ENCODE measurements at regions not wholly inside any gene's neighbourhood (a gene's known extent, or its start where the extent isn't known, plus 50 kb on each side); places are given as distances from the start of the nearest gene placed in this dataset.

DNA sequence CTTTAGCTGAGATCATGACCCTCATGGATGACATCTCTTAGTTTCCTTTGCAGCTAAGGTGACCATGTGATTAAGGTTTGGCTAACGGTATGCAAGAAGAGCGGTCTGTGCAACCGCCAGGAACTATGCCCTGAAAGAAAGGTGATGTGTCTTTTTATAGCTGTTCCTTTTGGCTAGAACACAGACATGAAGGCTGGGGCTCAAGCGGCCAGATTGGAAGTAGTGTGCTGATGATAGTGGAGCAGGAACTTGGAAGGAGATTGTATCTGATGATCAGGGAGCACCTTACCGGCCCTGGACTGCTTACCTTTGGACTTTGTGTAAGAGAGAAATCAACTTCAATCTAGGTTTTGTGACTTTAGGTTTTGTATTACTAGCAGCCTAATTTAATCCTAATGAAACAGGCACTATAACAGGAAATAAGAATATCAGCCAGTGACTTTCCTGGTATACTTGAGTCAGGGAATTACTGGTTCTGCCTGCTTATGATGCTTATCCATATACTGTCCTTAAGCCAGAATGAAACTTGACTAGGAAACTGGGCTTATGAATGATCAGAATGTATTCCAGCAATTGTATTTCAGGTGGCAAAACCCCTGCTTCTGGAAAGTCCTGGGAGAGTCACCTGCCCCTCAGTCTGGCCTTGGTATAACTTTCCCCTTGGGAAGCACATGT is 164.3 kb upstream of the LRIG1 start:
- Histone ChIP-seq H3K9ac (no peak overlapping the region), H3K79me2 (ENCODE audit: low read depth) (no peaks in the 10 kb centered on the region), H3K4me3 (no peak overlapping the region), H2AFZ (replicated peaks) (no peak overlapping the region), H4K20me1 (ENCODE audit: low read depth) (no peaks in the 10 kb centered on the region), H3K9me3 (ENCODE audit: low read depth) (no peaks in the 10 kb centered on the region), H3K36me3 (no peaks in the 10 kb centered on the region), H3F3A (ENCODE audit: low read depth) (no peaks in the 10 kb centered on the region), H3K4me1 (peaks cover 11% of the 10 kb centered on the region), H3K4me2 (no peak overlapping the region), H3K27me3 (no peaks in the 10 kb centered on the region), H3K27ac (no peak overlapping the region)
- TF ChIP-seq EZH2 (IDR thresholded peaks at IDR 0.05): no peak
- no peak for TF ChIP-seq CTCF (IDR thresholded peaks at IDR 0.05)
- no peak for TF ChIP-seq EZH2phosphoT487 (IDR thresholded peaks at IDR 0.05)
- Mint-ChIP-seq H3K36me3 (no peaks in the 10 kb centered on the region), H3K27me3 (ENCODE audit: insufficient read depth, low read depth) (no peaks in the 10 kb centered on the region), H3K4me3 (no peak overlapping the region), H3K27ac (no peak overlapping the region), H3K9me3 (no peaks in the 10 kb centered on the region), H3K4me1 (no peaks in the 10 kb centered on the region)
- DNase-seq (ENCODE audit: low spot score): no peak

DNA sequence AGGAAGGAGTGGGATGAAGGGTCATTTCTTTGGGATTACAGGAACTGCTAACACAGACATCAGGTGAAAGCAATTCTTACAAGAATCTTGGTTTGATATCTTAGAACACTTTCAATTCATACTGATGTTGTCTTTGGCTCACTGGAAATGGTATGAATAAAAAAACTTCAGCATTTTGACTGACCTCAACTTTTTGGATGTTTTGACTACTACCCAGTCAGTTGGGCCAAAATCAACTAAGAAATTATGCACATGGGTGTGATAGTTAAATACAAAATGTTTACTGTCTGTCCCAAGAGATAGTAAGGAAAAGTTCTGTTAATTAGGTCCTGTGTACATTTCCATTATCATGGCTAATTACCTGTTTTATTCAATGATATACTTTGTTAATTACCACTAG is 165.5 kb upstream of the LRIG1 start:
- no peaks in the 10 kb centered on the region for H3K36me3 ChIP-seq
- no peak for DNase-seq (ENCODE audit: low spot score)
- no peak overlapping the region for H3K4me2 ChIP-seq
- H3K4me3 ChIP-seq: no peak overlapping the region
- H3K27me3 Mint-ChIP-seq (ENCODE audit: insufficient read depth, low read depth): no peaks in the 10 kb centered on the region
- H3K9me3 ChIP-seq (ENCODE audit: low read depth): no peaks in the 10 kb centered on the region
- H4K20me1 ChIP-seq (ENCODE audit: low read depth): no peaks in the 10 kb centered on the region
- no peaks in the 10 kb centered on the region for H3K27me3 ChIP-seq
- no peaks in the 10 kb centered on the region for H3K9me3 Mint-ChIP-seq
- TF ChIP-seq EZH2phosphoT487 (IDR thresholded peaks at IDR 0.05) (no peak), EZH2 (IDR thresholded peaks at IDR 0.05) (no peak), CTCF (IDR thresholded peaks at IDR 0.05) (no peak)
- H3K27ac Mint-ChIP-seq: no peak overlapping the region
- H3K9ac ChIP-seq: no peak overlapping the region
- no peak overlapping the region for H3K27ac ChIP-seq
- peaks cover 7% of the 10 kb centered on the region for H3K4me1 ChIP-seq
- no peaks in the 10 kb centered on the region for H3K79me2 ChIP-seq (ENCODE audit: low read depth)
- H3K4me1 Mint-ChIP-seq: no peaks in the 10 kb centered on the region
- H3F3A ChIP-seq (ENCODE audit: low read depth): no peaks in the 10 kb centered on the region
- no peaks in the 10 kb centered on the region for H3K36me3 Mint-ChIP-seq
- no peak overlapping the region for H3K4me3 Mint-ChIP-seq
- H2AFZ ChIP-seq (replicated peaks): no peak overlapping the region

DNA sequence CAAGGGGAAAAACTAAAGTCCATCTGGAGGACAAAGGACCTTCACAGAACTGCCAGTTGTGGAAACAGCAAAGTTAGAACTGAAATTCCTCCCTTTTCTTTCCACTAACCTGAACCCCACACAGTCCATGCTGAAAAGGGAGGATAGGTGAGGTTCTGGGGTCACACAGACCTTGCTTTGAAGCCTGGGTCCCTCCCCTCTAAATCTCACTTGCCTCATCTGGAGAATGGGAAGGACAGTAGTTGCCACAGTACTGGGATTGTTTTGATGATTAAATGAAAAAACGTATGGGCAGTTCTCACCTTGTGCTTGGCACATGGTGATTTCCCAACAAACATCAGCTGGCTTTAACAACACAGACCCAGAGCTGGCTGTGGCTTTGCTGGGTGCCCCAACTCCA is 166.4 kb upstream of the LRIG1 start:
- H3K27ac Mint-ChIP-seq: no peak overlapping the region
- no peaks in the 10 kb centered on the region for H3K4me1 Mint-ChIP-seq
- TF ChIP-seq EZH2 (IDR thresholded peaks at IDR 0.05) (no peak), EZH2phosphoT487 (IDR thresholded peaks at IDR 0.05) (no peak), CTCF (IDR thresholded peaks at IDR 0.05) (no peak)

More for the DNA sequence above, 166.4 kb upstream of the LRIG1 start:
- Histone ChIP-seq H3K79me2 (ENCODE audit: low read depth) (no peaks in the 10 kb centered on the region), H3K9me3 (ENCODE audit: low read depth) (no peaks in the 10 kb centered on the region), H3K4me1 (peaks cover 7% of the 10 kb centered on the region), H3F3A (ENCODE audit: low read depth) (no peaks in the 10 kb centered on the region), H3K27me3 (no peaks in the 10 kb centered on the region), H2AFZ (replicated peaks) (no peak overlapping the region), H3K27ac (no peak overlapping the region), H3K36me3 (no peaks in the 10 kb centered on the region), H3K4me2 (no peak overlapping the region), H4K20me1 (ENCODE audit: low read depth) (no peaks in the 10 kb centered on the region), H3K4me3 (no peak overlapping the region), H3K9ac (no peak overlapping the region)
- H3K36me3 Mint-ChIP-seq: no peaks in the 10 kb centered on the region
- no peaks in the 10 kb centered on the region for H3K9me3 Mint-ChIP-seq
- H3K4me3 Mint-ChIP-seq: no peak overlapping the region
- no peak for DNase-seq (ENCODE audit: low spot score)
- H3K27me3 Mint-ChIP-seq (ENCODE audit: insufficient read depth, low read depth): no peaks in the 10 kb centered on the region

All from neural progenitor cell (in vitro differentiated cells).